GM21367 (cell line): ENCODE measurements at regions not wholly inside any gene's neighbourhood (a gene's known extent, or its start where the extent isn't known, plus 50 kb on each side); places are given as distances from the start of the nearest gene placed in this dataset.

Source experiments
- ATAC-seq: cut with Tn5 transposase; IDR thresholded peaks from one replicate; pipeline ENCODE4 v1.9.1; 2021; ENCODE audit not compliant: unreplicated experiment

- no peak for ATAC-seq
Measured at GRCh38 chr1:78415165-78415564, 75.6 kb upstream of the PTGFR start.

GRCh38 chr1:78419309-78419708 lies 71.5 kb upstream of the PTGFR start:
- ATAC-seq = no peak

GRCh38 chr1:78420181-78420580 lies 70.6 kb upstream of the PTGFR start:
- ATAC-seq = no peak

- ATAC-seq = no peak
Measured at GRCh38 chr1:78420688-78421087, 70.1 kb upstream of the PTGFR start.

- no peak for ATAC-seq
Measured at GRCh38 chr1:78424720-78425119, 66.1 kb upstream of the PTGFR start.

GRCh38 chr1:78426408-78426807 lies 64.4 kb upstream of the PTGFR start:
- no peak for ATAC-seq

- no peak for ATAC-seq
Measured at GRCh38 chr1:78427506-78427905, 63.3 kb upstream of the PTGFR start.

GRCh38 chr1:78432016-78432415 lies 58.8 kb upstream of the PTGFR start:
- no peak for ATAC-seq

GRCh38 chr1:78434351-78434750 lies 56.4 kb upstream of the PTGFR start:
- ATAC-seq = no peak

GRCh38 chr1:78436961-78437360 lies 53.8 kb upstream of the PTGFR start:
- no peak for ATAC-seq

- ATAC-seq = no peak
Measured at GRCh38 chr1:78437396-78437795, 53.4 kb upstream of the PTGFR start.

- ATAC-seq = no peak
Measured at GRCh38 chr1:78437941-78438340, 52.8 kb upstream of the PTGFR start.

GRCh38 chr1:78440381-78440793 lies 50.4 kb upstream of the PTGFR start:
- no peak for ATAC-seq
